Stomach (tissue), 4 donors: ENCODE measurements at regions not wholly inside any gene's neighbourhood (a gene's known extent, or its start where the extent isn't known, plus 50 kb on each side); places are given as distances from the start of the nearest gene placed in this dataset.

ENCODE experiments used
- EP300 ChIP-seq: sonication (generic); formaldehyde crosslinking; IDR thresholded peaks from one replicate; pipeline ENCODE4 v1.6.1; 2017; ENCODE audit warnings: antibody characterized with exemption
- POLR2A ChIP-seq, 4 donors: fragments of 450-650 bp; IDR thresholded peaks; one replicate each; pipeline ENCODE4 v1.6.1; 2016; ENCODE audit warnings: antibody characterized with exemption in 4 of 4, control low read depth in 2 of 4, mild to moderate bottlenecking in 1 of 4, moderate library complexity in 1 of 4
- TF ChIP-seq, protein P1 (sequence below), 7 experiments: fragments of 450-650 bp in 4 of 7; fragments of 200-600 bp in 3 of 7; sonication (generic) in 3 of 7; IDR thresholded peaks; one replicate each; pipeline ENCODE4 v1.5.1; 2016 to 2019; ENCODE audit warnings: antibody characterized with exemption in 7 of 7, control low read depth in 2 of 7, mild to moderate bottlenecking in 1 of 7

DNA sequence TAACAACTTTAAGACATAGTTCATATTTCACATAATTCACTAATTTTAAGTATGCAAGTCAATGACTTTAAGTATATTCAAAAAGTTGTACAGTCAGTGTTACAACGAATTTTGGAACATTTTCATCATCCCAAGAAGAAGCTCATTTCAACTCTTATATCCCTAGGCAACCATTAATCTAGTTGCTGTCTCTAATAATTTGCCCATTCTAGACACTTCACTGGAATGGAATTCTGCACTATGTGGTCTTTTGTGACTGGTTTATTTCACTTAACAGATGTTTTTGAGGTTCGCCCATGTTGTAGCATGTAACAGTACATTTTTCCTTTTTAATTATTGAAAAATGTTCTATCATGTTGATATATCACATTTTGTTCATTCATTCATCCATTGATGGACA lies 104.2 kb upstream of the SPRED1 start:
- TF ChIP-seq, protein P1, sequence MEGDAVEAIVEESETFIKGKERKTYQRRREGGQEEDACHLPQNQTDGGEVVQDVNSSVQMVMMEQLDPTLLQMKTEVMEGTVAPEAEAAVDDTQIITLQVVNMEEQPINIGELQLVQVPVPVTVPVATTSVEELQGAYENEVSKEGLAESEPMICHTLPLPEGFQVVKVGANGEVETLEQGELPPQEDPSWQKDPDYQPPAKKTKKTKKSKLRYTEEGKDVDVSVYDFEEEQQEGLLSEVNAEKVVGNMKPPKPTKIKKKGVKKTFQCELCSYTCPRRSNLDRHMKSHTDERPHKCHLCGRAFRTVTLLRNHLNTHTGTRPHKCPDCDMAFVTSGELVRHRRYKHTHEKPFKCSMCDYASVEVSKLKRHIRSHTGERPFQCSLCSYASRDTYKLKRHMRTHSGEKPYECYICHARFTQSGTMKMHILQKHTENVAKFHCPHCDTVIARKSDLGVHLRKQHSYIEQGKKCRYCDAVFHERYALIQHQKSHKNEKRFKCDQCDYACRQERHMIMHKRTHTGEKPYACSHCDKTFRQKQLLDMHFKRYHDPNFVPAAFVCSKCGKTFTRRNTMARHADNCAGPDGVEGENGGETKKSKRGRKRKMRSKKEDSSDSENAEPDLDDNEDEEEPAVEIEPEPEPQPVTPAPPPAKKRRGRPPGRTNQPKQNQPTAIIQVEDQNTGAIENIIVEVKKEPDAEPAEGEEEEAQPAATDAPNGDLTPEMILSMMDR (IDR thresholded peaks at IDR 0.05), result no peak
- TF ChIP-seq POLR2A (IDR thresholded peaks at IDR 0.05) (no peak), EP300 (no peak)
